IgD-negative memory B cell (primary cell): ENCODE measurements at regions not wholly inside any gene's neighbourhood (a gene's known extent, or its start where the extent isn't known, plus 50 kb on each side); places are given as distances from the start of the nearest gene placed in this dataset.

Source experiments
- H3K27ac Mint-ChIP-seq, 3 donors: one replicate each; pipeline ENCODE4 v1.8.0; 2020 to 2022; ENCODE audit warnings: mild to moderate bottlenecking in 3 of 3, mixed read lengths in 3 of 3, moderate library complexity in 1 of 3
- H3K27me3 Mint-ChIP-seq: one replicate; pipeline ENCODE4 v1.8.0; 2021; ENCODE audit warnings: mixed read lengths
- H3K36me3 Mint-ChIP-seq: one replicate; pipeline ENCODE4 v1.8.0; 2020; ENCODE audit warnings: mild to moderate bottlenecking, mixed read lengths
- H3K4me1 Mint-ChIP-seq, 3 donors: one replicate each; pipeline ENCODE4 v1.8.0; 2020 to 2022; ENCODE audit warnings: mixed read lengths in 3 of 3, mild to moderate bottlenecking in 1 of 3
- H3K4me3 Mint-ChIP-seq, 4 donors: one replicate each; pipeline ENCODE4 v1.8.0; 2020 to 2022; ENCODE audit warnings: mild to moderate bottlenecking in 4 of 4, mixed read lengths in 4 of 4, moderate library complexity in 3 of 4
- H3K9me3 Mint-ChIP-seq, 3 donors: one replicate each; pipeline ENCODE4 v1.8.0; 2020 to 2021; ENCODE audit warnings: mixed read lengths in 3 of 3, mild to moderate bottlenecking in 1 of 3

GRCh38 chr14:44372807-44373489, 134.1 kb downstream of the FSCB start:
- Mint-ChIP-seq H3K36me3 (no peaks in the 10 kb centered on the region), H3K4me3 (no peak overlapping the region), H3K9me3 (peaks cover 4 to 21% (median 7%) of the 10 kb centered on the region in 3 donors), H3K4me1 (no peaks in the 10 kb centered on the region), H3K27me3 (no peaks in the 10 kb centered on the region), H3K27ac (no peak overlapping the region)

DNA sequence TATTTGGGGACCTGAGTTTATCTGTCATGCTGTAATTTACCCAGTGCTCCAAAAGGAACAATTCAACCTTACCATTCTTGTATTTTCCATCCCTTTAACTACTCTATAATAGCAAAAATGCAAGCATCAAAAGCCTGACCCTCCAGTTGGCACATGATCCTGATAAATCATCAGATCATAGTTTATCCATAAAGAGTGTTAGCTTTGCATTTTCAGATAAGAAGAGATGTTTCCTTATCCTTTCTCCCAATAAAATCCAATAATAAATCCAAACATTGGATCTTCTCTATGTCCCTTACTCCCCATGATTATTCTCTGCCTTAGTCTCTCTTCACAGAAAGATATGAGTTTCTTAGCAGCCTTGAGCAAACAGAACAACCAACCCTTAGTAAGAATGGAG, 134.9 kb downstream of the FSCB start:
- Mint-ChIP-seq H3K36me3 (no peaks in the 10 kb centered on the region), H3K4me1 (no peaks in the 10 kb centered on the region), H3K27me3 (no peaks in the 10 kb centered on the region), H3K4me3 (no peak overlapping the region), H3K9me3 (peaks cover 2 to 15% (median 6%) of the 10 kb centered on the region in 3 donors), H3K27ac (no peak overlapping the region)

- H3K36me3 Mint-ChIP-seq, result no peaks in the 10 kb centered on the region
- H3K4me1 Mint-ChIP-seq, result no peaks in the 10 kb centered on the region
- H3K27me3 Mint-ChIP-seq, result no peaks in the 10 kb centered on the region
- no peak overlapping the region for H3K4me3 Mint-ChIP-seq
- no peak overlapping the region for H3K27ac Mint-ChIP-seq
- H3K9me3 Mint-ChIP-seq, result peaks cover 0 to 11% (median 3%) of the 10 kb centered on the region in 3 donors
Measured at GRCh38 chr14:44370727-44371126, 136.4 kb downstream of the FSCB start.

GRCh38 chr14:44369401-44370123, 137.5 kb downstream of the FSCB start:
- H3K4me3 Mint-ChIP-seq, result no peak overlapping the region
- no peaks in the 10 kb centered on the region for H3K4me1 Mint-ChIP-seq
- H3K27me3 Mint-ChIP-seq, result no peaks in the 10 kb centered on the region
- peaks cover 2 to 12% (median 3%) of the 10 kb centered on the region in 3 donors for H3K9me3 Mint-ChIP-seq
- no peaks in the 10 kb centered on the region for H3K36me3 Mint-ChIP-seq
- no peak overlapping the region for H3K27ac Mint-ChIP-seq

DNA sequence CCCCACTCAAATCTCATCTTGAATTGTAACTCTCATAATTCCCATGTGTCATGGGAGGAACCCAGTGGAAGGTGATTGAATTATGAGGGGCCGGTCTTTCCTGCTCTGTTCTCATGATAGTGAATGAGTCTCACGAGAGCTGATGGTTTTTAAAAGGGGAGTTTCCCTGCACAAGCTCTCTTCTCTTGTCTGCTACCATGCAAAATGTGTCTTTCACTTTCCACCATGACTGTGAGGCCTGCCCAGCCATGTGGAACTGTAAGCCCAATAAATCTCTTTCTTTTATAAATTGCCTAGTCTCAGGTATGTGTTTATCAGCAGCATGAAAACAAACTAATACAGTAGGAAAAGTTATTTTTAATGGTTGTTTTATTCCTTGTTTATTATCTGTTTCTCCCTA, 146.0 kb downstream of the FSCB start:
- Mint-ChIP-seq H3K27ac (no peak overlapping the region), H3K4me1 (peaks cover 0 to 1% (median 0%) of the 10 kb centered on the region in 3 donors), H3K27me3 (no peaks in the 10 kb centered on the region), H3K36me3 (no peaks in the 10 kb centered on the region), H3K9me3 (peaks cover 0 to 7% (median 3%) of the 10 kb centered on the region in 3 donors), H3K4me3 (no peak overlapping the region)

- no peaks in the 10 kb centered on the region for H3K4me1 Mint-ChIP-seq
- H3K27me3 Mint-ChIP-seq, result no peaks in the 10 kb centered on the region
- no peak overlapping the region for H3K4me3 Mint-ChIP-seq
- no peaks in the 10 kb centered on the region for H3K36me3 Mint-ChIP-seq
- no peak overlapping the region for H3K27ac Mint-ChIP-seq
- peaks cover 2 to 6% (median 2%) of the 10 kb centered on the region in 3 donors for H3K9me3 Mint-ChIP-seq
Measured at GRCh38 chr14:44353805-44354204, 153.3 kb downstream of the FSCB start.

DNA sequence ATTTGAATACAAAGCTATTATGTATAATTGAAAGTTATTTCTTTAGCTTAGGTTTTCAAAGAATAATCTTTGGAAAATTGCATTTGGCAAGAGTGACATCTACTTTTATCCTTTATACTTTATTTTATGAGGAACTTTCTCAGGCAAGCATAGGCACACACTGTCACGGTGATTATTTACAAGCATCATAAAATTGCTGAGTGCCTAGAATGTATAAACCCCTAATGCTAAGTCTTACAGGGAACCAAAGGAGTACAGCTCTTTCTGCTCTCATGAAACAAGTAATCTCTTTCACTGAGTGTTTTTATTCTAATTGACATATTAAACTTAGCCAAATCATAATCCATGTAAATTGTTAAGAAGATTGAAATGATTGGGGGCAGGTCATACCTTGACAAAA, 154.9 kb downstream of the FSCB start:
- H3K36me3 Mint-ChIP-seq, result no peaks in the 10 kb centered on the region
- no peaks in the 10 kb centered on the region for H3K4me1 Mint-ChIP-seq
- no peak overlapping the region for H3K4me3 Mint-ChIP-seq
- H3K9me3 Mint-ChIP-seq, result peaks cover 2 to 8% (median 2%) of the 10 kb centered on the region in 3 donors
- no peaks in the 10 kb centered on the region for H3K27me3 Mint-ChIP-seq
- H3K27ac Mint-ChIP-seq, result no peak overlapping the region

DNA sequence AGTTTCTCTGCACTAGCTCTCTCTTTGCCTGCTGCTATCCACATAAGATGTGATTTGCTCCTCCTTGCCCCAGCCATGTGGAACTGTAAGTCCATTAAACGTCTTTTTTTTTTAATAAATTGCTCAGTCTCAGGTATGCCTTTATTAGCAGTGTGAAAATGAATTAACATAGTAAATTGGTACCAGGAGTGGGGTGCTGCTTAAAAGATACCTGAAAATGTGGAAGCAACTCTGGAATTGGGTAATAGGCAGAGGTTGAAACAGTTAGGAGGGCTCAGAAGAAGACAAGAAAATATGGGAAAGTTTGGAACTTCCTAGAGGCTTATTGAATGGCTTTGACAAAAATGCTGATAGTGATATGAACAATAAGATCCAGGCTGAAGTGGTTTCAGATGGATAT, 159.8 kb downstream of the FSCB start:
- no peak overlapping the region for H3K4me3 Mint-ChIP-seq
- H3K36me3 Mint-ChIP-seq, result no peaks in the 10 kb centered on the region
- H3K27me3 Mint-ChIP-seq, result no peaks in the 10 kb centered on the region
- H3K4me1 Mint-ChIP-seq, result no peaks in the 10 kb centered on the region
- H3K9me3 Mint-ChIP-seq, result peaks cover 0 to 9% (median 3%) of the 10 kb centered on the region in 3 donors
- H3K27ac Mint-ChIP-seq, result no peak overlapping the region

DNA sequence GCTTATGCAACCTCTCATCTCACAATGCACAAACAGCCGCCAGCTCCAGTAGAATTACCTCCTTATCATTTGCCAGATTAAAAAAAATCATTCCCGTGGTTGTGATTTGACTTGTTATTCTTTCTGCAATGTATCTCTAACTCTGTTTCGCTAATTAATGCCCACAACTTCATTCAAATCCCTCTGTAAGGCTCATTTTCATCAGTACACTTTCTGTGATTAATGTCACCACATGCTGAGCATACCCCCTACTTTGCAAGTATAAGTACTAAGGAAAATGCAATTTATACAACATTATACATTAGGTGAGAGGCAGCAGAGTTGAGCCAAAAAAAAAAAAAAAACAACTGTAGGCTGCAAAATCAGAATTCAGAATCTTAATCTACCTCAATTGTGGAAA, 166.0 kb downstream of the FSCB start:
- Mint-ChIP-seq H3K4me3 (no peak overlapping the region), H3K4me1 (no peaks in the 10 kb centered on the region), H3K27me3 (no peaks in the 10 kb centered on the region), H3K27ac (no peak overlapping the region), H3K9me3 (no peaks in the 10 kb centered on the region), H3K36me3 (no peaks in the 10 kb centered on the region)

DNA sequence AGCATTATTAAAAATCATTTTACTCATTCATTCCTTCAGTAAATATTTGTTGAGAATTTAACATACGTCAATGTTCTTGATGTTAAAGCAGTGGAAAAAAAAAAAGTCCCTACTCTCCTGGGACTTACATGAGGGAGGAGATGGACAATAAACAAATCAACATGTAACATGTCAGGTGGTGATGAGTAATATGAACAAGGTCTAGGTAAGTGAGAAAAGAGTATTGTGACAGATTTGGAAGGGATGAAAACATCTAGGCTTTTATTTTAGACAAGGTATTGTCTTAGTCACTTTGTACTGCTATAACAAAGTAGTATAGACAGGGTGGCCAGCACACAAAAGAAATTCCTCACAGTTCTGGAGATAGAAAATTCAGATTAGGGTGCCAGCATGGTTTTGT, 167.2 kb downstream of the FSCB start:
- Mint-ChIP-seq H3K4me1 (no peaks in the 10 kb centered on the region), H3K4me3 (no peak overlapping the region), H3K27ac (no peak overlapping the region), H3K27me3 (no peaks in the 10 kb centered on the region), H3K36me3 (no peaks in the 10 kb centered on the region), H3K9me3 (no peaks in the 10 kb centered on the region)

GRCh38 chr14:44339231-44339630, 167.9 kb downstream of the FSCB start:
- H3K4me1 Mint-ChIP-seq, result no peaks in the 10 kb centered on the region
- no peaks in the 10 kb centered on the region for H3K9me3 Mint-ChIP-seq
- H3K4me3 Mint-ChIP-seq, result no peak overlapping the region
- no peaks in the 10 kb centered on the region for H3K27me3 Mint-ChIP-seq
- no peak overlapping the region for H3K27ac Mint-ChIP-seq
- no peaks in the 10 kb centered on the region for H3K36me3 Mint-ChIP-seq

DNA sequence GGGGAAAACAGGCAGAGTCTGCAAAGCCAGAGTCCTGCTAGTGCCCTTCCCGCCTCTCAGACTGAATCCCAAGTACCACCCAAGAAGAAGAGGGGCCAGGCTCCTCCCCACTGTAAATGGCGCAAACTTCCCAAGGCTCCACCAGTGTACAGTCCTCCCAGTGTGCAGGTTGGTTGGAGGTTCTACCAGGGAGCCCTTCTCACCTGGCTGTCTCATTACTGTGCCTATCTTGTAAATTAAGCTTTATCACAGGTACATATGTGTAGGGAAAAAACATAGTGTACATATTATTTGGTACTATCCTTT, 189.7 kb downstream of the FSCB start:
- H3K27ac Mint-ChIP-seq, result no peak overlapping the region
- no peaks in the 10 kb centered on the region for H3K36me3 Mint-ChIP-seq
- no peaks in the 10 kb centered on the region for H3K27me3 Mint-ChIP-seq
- no peaks in the 10 kb centered on the region for H3K4me1 Mint-ChIP-seq
- H3K9me3 Mint-ChIP-seq, result peaks cover 3 to 11% (median 3%) of the 10 kb centered on the region in 3 donors
- H3K4me3 Mint-ChIP-seq, result no peak overlapping the region

GRCh38 chr14:44316647-44317440, 190.2 kb downstream of the FSCB start:
- H3K4me3 Mint-ChIP-seq, result no peak overlapping the region
- H3K4me1 Mint-ChIP-seq, result no peaks in the 10 kb centered on the region
- H3K27me3 Mint-ChIP-seq, result no peaks in the 10 kb centered on the region
- no peaks in the 10 kb centered on the region for H3K36me3 Mint-ChIP-seq
- no peak overlapping the region for H3K27ac Mint-ChIP-seq
- H3K9me3 Mint-ChIP-seq, result peaks cover 3 to 11% (median 6%) of the 10 kb centered on the region in 3 donors

- no peaks in the 10 kb centered on the region for H3K27me3 Mint-ChIP-seq
- H3K9me3 Mint-ChIP-seq, result peaks cover 3 to 5% (median 4%) of the 10 kb centered on the region in 3 donors
- H3K36me3 Mint-ChIP-seq, result no peaks in the 10 kb centered on the region
- H3K4me3 Mint-ChIP-seq, result no peak overlapping the region
- no peaks in the 10 kb centered on the region for H3K4me1 Mint-ChIP-seq
- no peak overlapping the region for H3K27ac Mint-ChIP-seq
Measured at GRCh38 chr14:44309331-44309730, 197.8 kb downstream of the FSCB start.

GRCh38 chr14:44300916-44301315, 206.2 kb downstream of the FSCB start:
- no peak overlapping the region for H3K4me3 Mint-ChIP-seq

More at GRCh38 chr14:44300916-44301315, 206.2 kb downstream of the FSCB start:
- Mint-ChIP-seq H3K36me3 (no peaks in the 10 kb centered on the region), H3K27ac (no peak overlapping the region), H3K4me1 (peaks cover 0 to 1% (median 0%) of the 10 kb centered on the region in 3 donors), H3K27me3 (no peaks in the 10 kb centered on the region), H3K9me3 (peaks cover 0 to 8% (median 4%) of the 10 kb centered on the region in 3 donors)
